Right lobe of liver (tissue), 6 donors: ENCODE measurements at regions not wholly inside any gene's neighbourhood (a gene's known extent, or its start where the extent isn't known, plus 50 kb on each side); places are given as distances from the start of the nearest gene placed in this dataset.

Experiments
- ATAC-seq, 4 donors: fragments of 200-7000 bp; cut with Tn5 transposase; one replicate each; pipeline ENCODE4 v1.9.1; 2020; ENCODE audit warnings: mild to moderate bottlenecking in 4 of 4, moderate library complexity in 4 of 4
- DNase-seq, 3 donors: peaks; one replicate each; pipeline ENCODE4 v3.0.0-alpha.2; 2020
- H3K27ac ChIP-seq, 3 donors: fragments of 200-600 bp; one replicate each; pipeline ENCODE4 v1.8.0; 2022
- H3K27me3 ChIP-seq, 2 donors: fragments of 200-600 bp; one replicate each; pipeline ENCODE4 v1.8.0; 2022
- H3K36me3 ChIP-seq, 4 donors: fragments of 200-600 bp; sonication (generic) in 1 of 4; one replicate each; pipeline versions ENCODE4 v1.5.1 to v1.8.0; 2017 to 2022; ENCODE audit warnings: control low read depth in 1 of 4
- H3K4me1 ChIP-seq, 4 donors: fragments of 200-600 bp; sonication (generic) in 1 of 4; one replicate each; pipeline versions ENCODE4 v1.5.1 to v1.8.0; 2017 to 2022; ENCODE audit warnings: control low read depth in 1 of 4
- H3K4me3 ChIP-seq, 3 donors: fragments of 200-600 bp; one replicate each; pipeline ENCODE4 v1.8.0; 2022
- H3K9me3 ChIP-seq, 4 donors: fragments of 200-600 bp; sonication (generic) in 1 of 4; one replicate each; pipeline versions ENCODE4 v1.5.1 to v1.8.0; 2017 to 2022; ENCODE audit warnings: control low read depth in 1 of 4
- POLR2A ChIP-seq: fragments of 450-650 bp; IDR thresholded peaks from one replicate; pipeline ENCODE4 v1.6.1; 2017; ENCODE audit warnings: antibody characterized with exemption, mild to moderate bottlenecking
- WGBS: methylation state at CpG from one replicate; pipeline ENCODE4 v1.1.6; 2018; ENCODE audit warnings: low coverage, low lambda C conversion rate; ENCODE audit not compliant: insufficient coverage; ENCODE audit errors: missing lambda C conversion rate; 5-methylcytosine and 5-hydroxymethylcytosine counted together
- intact Hi-C, 2 donors: fragments of 100-400 bp; cut with DNase I; formaldehyde crosslinking; loops; one replicate each; pipeline versions ENCODE4 v1.11.2 to v1.14.1; 2022
- TF ChIP-seq, protein P1 (sequence below), 4 donors: fragments of 200-600 bp in 3 of 4; fragments of 450-650 bp in 1 of 4; IDR thresholded peaks; one replicate each; pipeline versions ENCODE4 v1.5.1 to v1.8.0; 2016 to 2022; ENCODE audit warnings: antibody characterized with exemption in 4 of 4, mild to moderate bottlenecking in 2 of 4
- donor health status: DM: no; HTN: yes; CAD: no.
- donor health status: DM: no; HTN: no; CAD: no.
- donor health status: DM: no; HTN: no; CAD: no.
- donor health status: DM: no; HTN: yes; CAD: no.
- donor health status: DM: no; HTN: yes; CAD: no.

DNA sequence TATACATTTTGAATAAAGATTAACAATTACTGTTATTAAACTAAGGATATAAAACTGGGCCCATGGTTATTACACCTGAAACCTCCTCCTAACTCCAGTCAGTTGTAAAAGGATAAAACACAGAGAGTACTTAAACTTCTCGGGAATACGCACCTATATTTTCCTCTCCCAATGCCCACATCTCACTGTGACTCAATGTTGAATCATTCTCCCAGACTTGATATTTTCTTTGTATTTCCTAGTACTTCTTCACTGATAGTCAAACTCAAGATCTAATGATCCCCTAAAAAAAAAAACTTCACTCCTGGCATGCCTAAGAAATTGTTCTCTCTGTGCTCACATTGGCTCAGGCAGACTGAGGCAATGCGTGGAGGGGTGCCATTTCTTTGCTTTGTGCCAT, 212.5 kb upstream of the DKK2 start:
- TF ChIP-seq POLR2A, result no peak
- TF ChIP-seq, protein P1, sequence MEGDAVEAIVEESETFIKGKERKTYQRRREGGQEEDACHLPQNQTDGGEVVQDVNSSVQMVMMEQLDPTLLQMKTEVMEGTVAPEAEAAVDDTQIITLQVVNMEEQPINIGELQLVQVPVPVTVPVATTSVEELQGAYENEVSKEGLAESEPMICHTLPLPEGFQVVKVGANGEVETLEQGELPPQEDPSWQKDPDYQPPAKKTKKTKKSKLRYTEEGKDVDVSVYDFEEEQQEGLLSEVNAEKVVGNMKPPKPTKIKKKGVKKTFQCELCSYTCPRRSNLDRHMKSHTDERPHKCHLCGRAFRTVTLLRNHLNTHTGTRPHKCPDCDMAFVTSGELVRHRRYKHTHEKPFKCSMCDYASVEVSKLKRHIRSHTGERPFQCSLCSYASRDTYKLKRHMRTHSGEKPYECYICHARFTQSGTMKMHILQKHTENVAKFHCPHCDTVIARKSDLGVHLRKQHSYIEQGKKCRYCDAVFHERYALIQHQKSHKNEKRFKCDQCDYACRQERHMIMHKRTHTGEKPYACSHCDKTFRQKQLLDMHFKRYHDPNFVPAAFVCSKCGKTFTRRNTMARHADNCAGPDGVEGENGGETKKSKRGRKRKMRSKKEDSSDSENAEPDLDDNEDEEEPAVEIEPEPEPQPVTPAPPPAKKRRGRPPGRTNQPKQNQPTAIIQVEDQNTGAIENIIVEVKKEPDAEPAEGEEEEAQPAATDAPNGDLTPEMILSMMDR (IDR thresholded peaks at IDR 0.05), result no peak
- Histone ChIP-seq H3K4me3 (no peak overlapping the region), H3K4me1 (no peaks in the 10 kb centered on the region), H3K36me3 (no peaks in the 10 kb centered on the region), H3K27ac (no peak overlapping the region), H3K9me3 (no peaks in the 10 kb centered on the region), H3K27me3 (no peaks in the 10 kb centered on the region)
- WGBS, result 61% methylated on average over 3 of the region's 3 CpGs
- ATAC-seq, result no peak
- no peak for DNase-seq
- intact Hi-C loops, result no loop called here

DNA sequence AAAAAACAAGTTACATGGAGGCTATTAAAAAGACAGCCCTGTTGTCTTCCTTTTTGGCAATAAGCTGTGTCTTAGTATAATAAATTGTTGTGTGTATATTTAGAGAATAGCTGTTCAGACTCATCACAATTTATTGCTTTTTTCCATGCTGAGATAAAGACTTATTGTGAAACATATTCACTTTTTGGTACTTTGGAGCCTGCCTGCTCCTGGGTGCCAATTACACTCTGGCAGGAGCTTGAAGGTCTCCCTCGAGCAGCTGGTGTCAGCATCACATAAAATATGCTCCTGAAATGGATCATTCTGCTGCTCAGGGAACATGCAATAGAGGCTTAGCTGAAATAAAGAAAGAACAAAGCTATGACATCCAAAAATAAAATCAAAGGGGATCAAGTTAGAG, 211.6 kb upstream of the DKK2 start:
- Histone ChIP-seq H3K9me3 (no peaks in the 10 kb centered on the region), H3K4me3 (no peak overlapping the region), H3K4me1 (no peaks in the 10 kb centered on the region), H3K27ac (no peak overlapping the region), H3K36me3 (no peaks in the 10 kb centered on the region), H3K27me3 (no peaks in the 10 kb centered on the region)
- intact Hi-C loops, result no loop called here
- TF ChIP-seq POLR2A, result no peak
- TF ChIP-seq, protein P1 (IDR thresholded peaks at IDR 0.05), result no peak
- WGBS, result 14% methylated on average over 1 of the region's 1 CpG
- DNase-seq (no peak), ATAC-seq (no peak)

DNA sequence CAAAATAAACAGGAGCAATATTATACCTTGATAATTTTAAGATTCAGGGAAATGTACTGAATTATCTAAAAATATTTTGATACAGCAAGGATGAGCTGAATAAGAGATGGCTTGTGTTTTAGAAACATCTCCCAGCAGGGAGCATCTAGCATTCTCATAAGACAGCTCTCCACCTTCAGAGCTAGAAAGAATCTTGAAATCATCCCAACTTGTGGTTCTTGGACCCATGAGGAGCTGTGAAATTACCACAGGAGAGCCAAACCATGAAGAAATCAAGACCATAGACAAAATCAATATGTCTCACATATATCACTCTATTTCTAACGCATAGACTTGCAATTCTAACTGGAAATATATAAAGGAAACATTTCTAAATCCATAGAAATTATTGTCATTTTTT, 210.6 kb upstream of the DKK2 start:
- WGBS, result 64% methylated on average over 1 of the region's 1 CpG
- DNase-seq (no peak), ATAC-seq (no peak)
- Histone ChIP-seq H3K4me3 (no peak overlapping the region), H3K4me1 (no peaks in the 10 kb centered on the region), H3K27me3 (no peaks in the 10 kb centered on the region), H3K36me3 (no peaks in the 10 kb centered on the region), H3K9me3 (no peaks in the 10 kb centered on the region), H3K27ac (no peak overlapping the region)
- TF ChIP-seq POLR2A, result no peak
- TF ChIP-seq, protein P1 (IDR thresholded peaks at IDR 0.05), result no peak
- intact Hi-C loops, result no loop called here

DNA sequence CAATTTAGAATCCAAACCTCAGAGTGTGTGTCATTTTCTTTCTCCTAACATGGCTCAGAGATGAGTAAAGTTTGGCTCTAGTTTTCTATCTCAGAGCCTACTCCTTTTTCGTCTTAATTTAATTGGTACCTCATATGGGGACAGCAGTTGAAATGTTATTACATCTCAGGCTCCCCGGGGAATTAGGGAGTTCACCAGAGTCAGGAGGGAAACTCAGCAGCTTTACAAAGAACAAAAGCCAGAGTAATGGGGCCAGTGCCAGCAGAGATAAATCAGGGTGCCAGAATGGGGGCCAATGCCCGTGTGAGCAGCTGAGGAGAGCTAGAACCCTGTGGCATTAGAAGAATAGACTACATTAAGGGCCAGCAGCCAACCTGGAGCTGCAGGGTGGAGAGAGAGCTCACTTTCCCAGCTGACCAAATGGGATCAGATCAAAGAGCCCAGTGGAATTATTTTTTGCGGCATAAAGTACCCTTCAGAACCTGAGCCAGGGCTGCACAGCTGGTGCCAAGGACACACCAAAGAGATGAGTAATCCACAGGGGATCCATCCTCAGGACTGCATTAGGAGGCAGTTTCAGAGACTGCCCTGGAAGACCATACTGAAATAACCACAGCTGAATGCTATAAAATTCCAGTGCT, 207.1 kb upstream of the DKK2 start:
- ATAC-seq (no peak), DNase-seq (no peak)
- no peak overlapping the region for H3K27ac ChIP-seq
- no peaks in the 10 kb centered on the region for H3K9me3 ChIP-seq
- H3K36me3 ChIP-seq, result no peaks in the 10 kb centered on the region
- H3K4me1 ChIP-seq, result no peaks in the 10 kb centered on the region
- intact Hi-C loops, result no loop called here
- WGBS, result 39% methylated on average over 3 of the region's 4 CpGs
- H3K4me3 ChIP-seq, result no peak overlapping the region
- no peaks in the 10 kb centered on the region for H3K27me3 ChIP-seq
- TF ChIP-seq, protein P1 (IDR thresholded peaks at IDR 0.05), result no peak
- no peak for TF ChIP-seq POLR2A

DNA sequence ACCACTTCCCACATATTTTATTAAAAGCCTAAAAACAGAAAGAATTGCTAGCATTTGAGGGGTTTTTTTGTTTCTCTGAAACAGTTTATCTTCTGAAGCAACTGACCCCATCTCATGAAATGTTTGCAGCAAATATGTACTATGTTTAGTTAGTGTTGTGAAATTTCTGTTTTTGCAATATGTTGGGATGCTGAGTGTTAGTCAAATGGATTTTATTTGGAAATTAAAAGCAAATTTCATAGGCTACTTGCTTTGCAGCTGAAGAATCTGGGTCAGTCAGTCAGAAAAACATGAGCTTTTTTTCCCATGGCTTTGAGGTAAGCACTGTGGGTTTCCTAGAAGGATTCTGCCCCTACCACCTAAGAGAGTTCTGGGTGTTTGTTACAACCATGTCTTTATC, 184.9 kb upstream of the DKK2 start:
- no peak overlapping the region for H3K4me3 ChIP-seq
- no peaks in the 10 kb centered on the region for H3K4me1 ChIP-seq
- H3K36me3 ChIP-seq, result no peaks in the 10 kb centered on the region
- DNase-seq (no peak), ATAC-seq (no peak)
- H3K27ac ChIP-seq, result no peak overlapping the region
- H3K9me3 ChIP-seq, result no peaks in the 10 kb centered on the region
- H3K27me3 ChIP-seq, result no peaks in the 10 kb centered on the region
- intact Hi-C loops, result no loop called here
- TF ChIP-seq, protein P1 (IDR thresholded peaks at IDR 0.05), result no peak
- no peak for TF ChIP-seq POLR2A
